CD4-positive, alpha-beta T cell (primary cell): ENCODE measurements at regions not wholly inside any gene's neighbourhood (a gene's known extent, or its start where the extent isn't known, plus 50 kb on each side); places are given as distances from the start of the nearest gene placed in this dataset.

ENCODE experiments used
- ATAC-seq: fragments of 200-7000 bp; cut with Tn5 transposase; one replicate; pipeline ENCODE4 v1.10.0; 2022; ENCODE audit warnings: mild to moderate bottlenecking; ENCODE audit not compliant: poor library complexity
- CTCF ChIA-PET: fragments of 350-600 bp; sonication (Branson Sonifier 250); formaldehyde crosslinking; loops from one replicate; lab custom pipeline; 2021; ENCODE audit warnings: antibody characterized with exemption, inconsistent platforms; lab: Charles Lee
- POLR2A ChIA-PET: fragments of 350-600 bp; sonication (Branson Sonifier 250); formaldehyde crosslinking; loops from one replicate; lab custom pipeline; 2021; ENCODE audit warnings: antibody characterized with exemption, inconsistent platforms; lab: Charles Lee
- DNase-seq, 14 experiments: peaks; one replicate each; pipeline ENCODE4 v3.0.0-alpha.2; 2013 to 2020; ENCODE audit warnings: mixed read lengths in 2 of 14
- H3K27ac ChIP-seq, 2 donors: one replicate each; pipeline versions ENCODE4 v1.5.1 to v1.7.0; 2013; ENCODE audit warnings: low read length in 2 of 2, low read depth in 1 of 2, mild to moderate bottlenecking in 1 of 2
- H3K27me3 ChIP-seq, 2 experiments: 1 replicate in 1 of 2; 2 replicates in 1 of 2; pipeline versions ENCODE4 v1.6.1 to v1.7.0; 2013; ENCODE audit warnings: low read length in 2 of 2, control low read depth in 1 of 2, mild to moderate bottlenecking in 1 of 2, moderate library complexity in 1 of 2; ENCODE audit not compliant: insufficient read depth in 2 of 2, control insufficient read depth in 1 of 2
- H3K36me3 ChIP-seq: one replicate; pipeline ENCODE4 v1.6.1; 2013; ENCODE audit warnings: low read length, control low read depth; ENCODE audit not compliant: insufficient read depth
- H3K4me1 ChIP-seq: one replicate; pipeline ENCODE4 v1.6.1; 2013; ENCODE audit warnings: low read length, control low read depth; ENCODE audit not compliant: insufficient read depth
- H3K4me3 ChIP-seq: one replicate; pipeline ENCODE4 v1.5.1; 2013; ENCODE audit warnings: mild to moderate bottlenecking, low read length, moderate library complexity
- H3K9me3 ChIP-seq, 2 experiments: 1 replicate in 1 of 2; 2 replicates in 1 of 2; pipeline versions ENCODE4 v1.6.1 to v1.7.0; 2013; ENCODE audit warnings: low read length in 2 of 2, mild to moderate bottlenecking in 2 of 2, control low read depth in 1 of 2, moderate library complexity in 1 of 2; ENCODE audit not compliant: control insufficient read depth in 1 of 2, insufficient read depth in 1 of 2
- H3K27ac Mint-ChIP-seq: one replicate; pipeline ENCODE4 v1.8.0; 2020; ENCODE audit warnings: mixed read lengths
- H3K27me3 Mint-ChIP-seq: one replicate; pipeline ENCODE4 v1.8.0; 2021; ENCODE audit warnings: mixed read lengths
- H3K36me3 Mint-ChIP-seq: one replicate; pipeline ENCODE4 v1.8.0; 2021; ENCODE audit warnings: low read depth, mixed read lengths
- H3K4me1 Mint-ChIP-seq: one replicate; pipeline ENCODE4 v1.8.0; 2021; ENCODE audit warnings: low read depth, mixed read lengths
- H3K4me3 Mint-ChIP-seq: one replicate; pipeline ENCODE4 v1.8.0; 2020; ENCODE audit warnings: mild to moderate bottlenecking, mixed read lengths
- H3K9me3 Mint-ChIP-seq: one replicate; pipeline ENCODE4 v1.8.0; 2020; ENCODE audit warnings: mixed read lengths
- CTCF ChIP-seq: fragments of 200-600 bp; IDR thresholded peaks from one replicate; pipeline ENCODE4 v1.8.0; 2022; ENCODE audit warnings: antibody characterized with exemption, mild to moderate bottlenecking
- intact Hi-C, 2 experiments: fragments of 100-400 bp; cut with DNase I in 1 of 2; cut with micrococcal nuclease in 1 of 2; formaldehyde crosslinking; loops; one replicate each; pipeline versions ENCODE4 v1.15.1 to v1.9.0; 2023 to 2025; cut with DNase I, micrococcal nuclease

DNA sequence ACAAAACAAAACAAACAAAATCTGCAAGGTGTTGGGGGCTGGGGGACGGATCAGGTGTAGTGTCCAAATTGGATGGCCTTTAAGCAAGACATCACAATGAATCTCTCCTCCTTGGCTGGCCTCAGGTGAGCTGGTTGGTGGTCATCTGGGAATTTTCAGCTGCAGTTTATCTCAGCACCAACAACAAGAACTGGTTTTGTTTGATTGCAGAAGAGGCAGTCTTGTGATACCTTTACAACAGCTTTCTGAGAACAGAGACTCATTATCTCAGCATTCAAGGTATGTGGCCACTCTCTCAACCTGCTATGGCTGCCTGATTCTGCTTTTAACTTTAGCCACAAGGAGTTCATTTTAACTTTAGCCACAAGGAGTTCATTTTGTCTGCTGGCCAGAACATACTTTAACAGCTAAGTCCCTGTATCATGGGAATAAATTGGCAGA is 1543.4 kb downstream of the EFNA5 start:
- no peak for TF ChIP-seq CTCF
- Histone ChIP-seq H3K36me3 (no peaks in the 10 kb centered on the region), H3K27me3 (no peaks in the 10 kb centered on the region), H3K4me1 (no peaks in the 10 kb centered on the region), H3K27ac (no peak overlapping the region), H3K4me3 (no peak overlapping the region), H3K9me3 (peaks cover 0 to 3% of the 10 kb centered on the region in 2 experiments)
- Mint-ChIP-seq H3K9me3 (no peaks in the 10 kb centered on the region), H3K36me3 (no peaks in the 10 kb centered on the region), H3K4me1 (no peaks in the 10 kb centered on the region), H3K4me3 (no peak overlapping the region), H3K27me3 (no peaks in the 10 kb centered on the region), H3K27ac (no peak overlapping the region)
- CTCF ChIA-PET: no interaction called here
- POLR2A ChIA-PET: no interaction called here
- DNase-seq: no peak
- intact Hi-C loops: no loop called here
- ATAC-seq: no peak

GRCh38 chr5:106121972-106122605 is 1548.6 kb downstream of the EFNA5 start:
- H3K27me3 ChIP-seq: no peaks in the 10 kb centered on the region
- H3K4me3 Mint-ChIP-seq: no peak overlapping the region

DNA sequence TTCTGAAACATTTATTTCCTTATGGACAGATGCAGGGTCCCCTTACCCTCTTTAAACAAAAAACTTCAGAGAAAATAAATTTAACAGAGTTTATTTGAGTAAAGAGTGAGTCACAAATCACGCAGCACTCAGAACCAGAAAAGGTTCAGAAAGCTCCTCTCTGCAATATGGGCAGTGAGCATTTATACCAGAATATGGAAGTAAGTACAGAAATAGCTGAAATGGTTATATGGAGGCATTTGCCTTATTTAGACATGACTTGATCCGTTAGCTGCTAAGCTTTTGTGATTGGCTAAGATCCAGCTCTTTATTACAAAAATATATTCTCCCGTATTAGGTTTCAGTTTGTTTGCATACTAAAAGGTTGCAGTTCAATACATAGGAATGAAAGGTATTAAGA is 1554.1 kb downstream of the EFNA5 start:
- H3K36me3 Mint-ChIP-seq: no peaks in the 10 kb centered on the region
- no peaks in the 10 kb centered on the region for H3K4me1 Mint-ChIP-seq
- no peaks in the 10 kb centered on the region for H3K27me3 Mint-ChIP-seq
- Histone ChIP-seq H3K27ac (no peak overlapping the region), H3K36me3 (no peaks in the 10 kb centered on the region), H3K9me3 (peaks cover 0 to 3% of the 10 kb centered on the region in 2 experiments), H3K27me3 (no peaks in the 10 kb centered on the region), H3K4me1 (no peaks in the 10 kb centered on the region), H3K4me3 (no peak overlapping the region)
- DNase-seq (no peak), ATAC-seq (no peak)
- H3K27ac Mint-ChIP-seq: no peak overlapping the region
- H3K4me3 Mint-ChIP-seq: no peak overlapping the region
- TF ChIP-seq CTCF: no peak
- intact Hi-C loops: no loop called here
- POLR2A ChIA-PET: no interaction called here
- CTCF ChIA-PET: no interaction called here
- no peaks in the 10 kb centered on the region for H3K9me3 Mint-ChIP-seq

More at GRCh38 chr5:106121972-106122605, 1548.6 kb downstream of the EFNA5 start:
- ATAC-seq (no peak), DNase-seq (peak in 1 of 14 experiments; percentile 1)
- Histone ChIP-seq H3K4me3 (no peak overlapping the region), H3K36me3 (no peaks in the 10 kb centered on the region), H3K27ac (no peak overlapping the region), H3K9me3 (peaks cover 0 to 8% of the 10 kb centered on the region in 2 experiments), H3K4me1 (no peaks in the 10 kb centered on the region)
- Mint-ChIP-seq H3K27ac (no peak overlapping the region), H3K27me3 (no peaks in the 10 kb centered on the region), H3K9me3 (no peaks in the 10 kb centered on the region), H3K4me1 (no peaks in the 10 kb centered on the region), H3K36me3 (no peaks in the 10 kb centered on the region)
- CTCF ChIA-PET: no interaction called here
- POLR2A ChIA-PET: no interaction called here
- TF ChIP-seq CTCF: no peak
- intact Hi-C loops: no loop called here
